Mesothelial cell of epicardium (in vitro differentiated cells): ENCODE measurements at regions not wholly inside any gene's neighbourhood (a gene's known extent, or its start where the extent isn't known, plus 50 kb on each side); places are given as distances from the start of the nearest gene placed in this dataset.
"Not testable (repeated sequence)": the region's sequence is repeated elsewhere in the genome, so short reads cannot be mapped to it uniquely, and the experiment has no call there.

Source experiments
- DNase-seq, 2 experiments: peaks; one replicate each; pipeline ENCODE4 v3.0.0; 2021; ENCODE audit warnings: low spot score in 2 of 2; ENCODE audit not compliant: unreplicated experiment in 2 of 2
- H3K27ac Mint-ChIP-seq: 2 replicates; pipeline ENCODE4 v1.8.0; 2021; ENCODE audit warnings: mixed read lengths
- H3K27me3 Mint-ChIP-seq: 2 replicates; pipeline ENCODE4 v1.8.0; 2021; ENCODE audit warnings: low read depth, mixed read lengths
- H3K36me3 Mint-ChIP-seq: 2 replicates; pipeline ENCODE4 v1.8.0; 2021; ENCODE audit warnings: mixed read lengths
- H3K4me1 Mint-ChIP-seq: 2 replicates; pipeline ENCODE4 v1.8.0; 2021; ENCODE audit warnings: mixed read lengths
- H3K4me3 Mint-ChIP-seq: 2 replicates; pipeline ENCODE4 v1.8.0; 2021; ENCODE audit warnings: mild to moderate bottlenecking, moderate library complexity, mixed read lengths
- H3K9me3 Mint-ChIP-seq: 2 replicates; pipeline ENCODE4 v1.8.0; 2021; ENCODE audit warnings: mixed read lengths
- TF ChIP-seq, protein P1 (sequence below): fragments of 200-600 bp; sonication (generic); IDR thresholded peaks from one replicate; pipeline ENCODE4 v1.5.0; 2021; ENCODE audit warnings: antibody characterized with exemption; ENCODE audit not compliant: unreplicated experiment

GRCh38 chr6:33507261-33507660 is 52.9 kb downstream of the ZBTB9 start:
- Mint-ChIP-seq H3K36me3 (no peaks in the 10 kb centered on the region), H3K4me1 (peaks cover 20% of the 10 kb centered on the region), H3K4me3 (no peak overlapping the region), H3K27ac (no peak overlapping the region), H3K27me3 (peaks cover 3% of the 10 kb centered on the region), H3K9me3 (peaks cover 8% of the 10 kb centered on the region)
- TF ChIP-seq, protein P1, sequence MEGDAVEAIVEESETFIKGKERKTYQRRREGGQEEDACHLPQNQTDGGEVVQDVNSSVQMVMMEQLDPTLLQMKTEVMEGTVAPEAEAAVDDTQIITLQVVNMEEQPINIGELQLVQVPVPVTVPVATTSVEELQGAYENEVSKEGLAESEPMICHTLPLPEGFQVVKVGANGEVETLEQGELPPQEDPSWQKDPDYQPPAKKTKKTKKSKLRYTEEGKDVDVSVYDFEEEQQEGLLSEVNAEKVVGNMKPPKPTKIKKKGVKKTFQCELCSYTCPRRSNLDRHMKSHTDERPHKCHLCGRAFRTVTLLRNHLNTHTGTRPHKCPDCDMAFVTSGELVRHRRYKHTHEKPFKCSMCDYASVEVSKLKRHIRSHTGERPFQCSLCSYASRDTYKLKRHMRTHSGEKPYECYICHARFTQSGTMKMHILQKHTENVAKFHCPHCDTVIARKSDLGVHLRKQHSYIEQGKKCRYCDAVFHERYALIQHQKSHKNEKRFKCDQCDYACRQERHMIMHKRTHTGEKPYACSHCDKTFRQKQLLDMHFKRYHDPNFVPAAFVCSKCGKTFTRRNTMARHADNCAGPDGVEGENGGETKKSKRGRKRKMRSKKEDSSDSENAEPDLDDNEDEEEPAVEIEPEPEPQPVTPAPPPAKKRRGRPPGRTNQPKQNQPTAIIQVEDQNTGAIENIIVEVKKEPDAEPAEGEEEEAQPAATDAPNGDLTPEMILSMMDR = no peak
- DNase-seq = no peak

GRCh38 chr6:33508935-33509926 is 54.9 kb downstream of the ZBTB9 start:
- H3K4me3 Mint-ChIP-seq = peak overlapping the region; percentile 42
- DNase-seq = no peak
- peaks cover 20% of the 10 kb centered on the region for H3K4me1 Mint-ChIP-seq
- no peaks in the 10 kb centered on the region for H3K36me3 Mint-ChIP-seq
- H3K27me3 Mint-ChIP-seq = peaks cover 18% of the 10 kb centered on the region
- TF ChIP-seq, protein P1 = no peak
- H3K27ac Mint-ChIP-seq = peak overlapping the region; percentile 66
- peaks cover 3% of the 10 kb centered on the region for H3K9me3 Mint-ChIP-seq

DNA sequence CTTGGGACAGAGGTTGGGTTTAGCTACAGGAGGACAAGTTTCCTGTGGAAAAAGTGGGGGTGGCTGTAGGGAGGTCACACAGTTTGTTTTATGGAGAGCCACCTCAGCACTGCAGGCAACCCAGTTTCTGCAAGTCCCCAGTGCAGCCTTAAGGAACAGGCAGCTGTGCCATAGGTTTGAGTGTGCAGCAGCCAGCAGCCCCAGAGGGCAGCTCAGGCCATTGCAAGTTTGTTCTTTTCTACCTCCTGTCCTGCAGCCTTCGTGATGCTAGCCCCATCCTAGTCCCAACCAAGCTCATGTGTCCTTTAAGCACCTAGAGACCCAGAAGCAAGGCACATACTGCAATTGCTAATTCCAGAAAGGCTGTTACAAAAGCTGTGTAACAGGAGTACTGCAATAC is 58.8 kb downstream of the ZBTB9 start:
- TF ChIP-seq, protein P1 = no peak
- H3K4me1 Mint-ChIP-seq = peaks cover 10% of the 10 kb centered on the region

DNA sequence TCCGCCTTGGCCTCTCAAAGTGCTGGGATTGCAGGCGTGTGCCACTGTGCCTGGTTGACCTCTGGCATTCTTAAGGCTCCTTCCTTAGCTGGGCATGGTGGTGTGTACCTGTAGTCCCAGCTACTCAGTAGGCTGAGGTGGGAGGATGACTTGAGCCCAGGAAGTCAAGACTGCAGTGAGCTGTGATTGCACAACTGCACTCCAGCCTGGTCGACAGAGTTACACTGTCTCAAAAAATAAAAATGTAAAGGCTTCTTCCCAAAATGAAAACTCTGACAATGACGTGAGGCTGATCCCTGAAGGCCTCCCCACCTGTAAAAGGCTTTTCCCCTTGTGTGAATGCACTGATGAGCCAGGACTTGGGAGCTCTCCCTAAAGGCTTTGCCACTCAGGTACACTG is 62.4 kb downstream of the ZBTB9 start:
- H3K9me3 Mint-ChIP-seq = no peaks in the 10 kb centered on the region
- TF ChIP-seq, protein P1 = no peak
- H3K27me3 Mint-ChIP-seq = peaks cover 28% of the 10 kb centered on the region
- H3K36me3 Mint-ChIP-seq = no peaks in the 10 kb centered on the region
- H3K27ac Mint-ChIP-seq = no peak overlapping the region
- DNase-seq = no peak
- no peak overlapping the region for H3K4me3 Mint-ChIP-seq
- H3K4me1 Mint-ChIP-seq = no peaks in the 10 kb centered on the region

More for the DNA sequence above, 58.8 kb downstream of the ZBTB9 start:
- Mint-ChIP-seq H3K27me3 (peaks cover 26% of the 10 kb centered on the region), H3K4me3 (no peak overlapping the region), H3K9me3 (no peaks in the 10 kb centered on the region), H3K36me3 (no peaks in the 10 kb centered on the region), H3K27ac (no peak overlapping the region)
- DNase-seq = no peak

DNA sequence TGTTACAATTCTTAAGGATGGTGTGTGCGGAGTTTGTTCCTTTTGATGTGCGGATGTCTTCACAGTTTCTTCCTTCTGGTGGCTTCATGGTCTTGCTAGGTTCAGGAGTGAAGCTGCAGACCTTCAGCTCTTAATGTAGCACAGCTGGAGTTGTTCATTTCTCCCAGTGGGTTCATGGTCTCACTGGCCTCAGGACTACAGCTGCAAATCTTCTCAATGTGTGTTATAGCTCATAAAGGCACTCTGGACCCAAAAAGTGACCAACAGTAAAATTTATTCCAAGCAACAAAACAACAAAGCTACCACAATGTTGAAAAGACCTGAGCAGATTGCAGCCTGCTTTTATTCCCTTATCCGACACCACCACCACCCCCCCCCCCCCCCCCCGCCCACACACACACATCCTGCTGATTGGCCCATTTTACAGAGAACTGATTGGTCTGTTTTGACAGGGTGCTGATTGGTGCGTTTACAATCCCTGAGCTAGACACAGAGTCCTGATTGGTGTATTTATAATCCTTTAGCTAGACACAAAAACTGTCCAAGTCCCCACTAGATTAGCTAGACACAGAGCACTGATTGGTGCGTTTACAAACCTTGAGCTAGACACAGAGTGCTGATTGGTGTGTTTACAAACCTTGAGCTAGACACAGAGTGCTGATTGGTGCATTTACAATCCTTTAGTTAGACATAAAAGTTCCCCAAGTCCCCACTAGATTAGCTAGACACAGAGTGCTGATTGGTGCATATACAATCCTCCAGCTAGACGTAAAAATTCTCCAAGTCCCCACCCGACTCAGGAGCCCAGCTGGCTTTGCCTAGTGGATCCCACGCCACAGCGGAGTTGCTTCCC is 59.2 kb downstream of the BAK1 start:
- H3K9me3 Mint-ChIP-seq, H3K36me3 Mint-ChIP-seq, H3K4me3 Mint-ChIP-seq, H3K27me3 Mint-ChIP-seq, H3K27ac Mint-ChIP-seq, DNase-seq, H3K4me1 Mint-ChIP-seq: not testable (repeated sequence)
